ENCODE measurements at regions not wholly inside any gene's neighbourhood (a gene's known extent, or its start where the extent isn't known, plus 50 kb on each side); places are given as distances from the start of the nearest gene placed in this dataset.

- TF ChIP-seq, protein P1, sequence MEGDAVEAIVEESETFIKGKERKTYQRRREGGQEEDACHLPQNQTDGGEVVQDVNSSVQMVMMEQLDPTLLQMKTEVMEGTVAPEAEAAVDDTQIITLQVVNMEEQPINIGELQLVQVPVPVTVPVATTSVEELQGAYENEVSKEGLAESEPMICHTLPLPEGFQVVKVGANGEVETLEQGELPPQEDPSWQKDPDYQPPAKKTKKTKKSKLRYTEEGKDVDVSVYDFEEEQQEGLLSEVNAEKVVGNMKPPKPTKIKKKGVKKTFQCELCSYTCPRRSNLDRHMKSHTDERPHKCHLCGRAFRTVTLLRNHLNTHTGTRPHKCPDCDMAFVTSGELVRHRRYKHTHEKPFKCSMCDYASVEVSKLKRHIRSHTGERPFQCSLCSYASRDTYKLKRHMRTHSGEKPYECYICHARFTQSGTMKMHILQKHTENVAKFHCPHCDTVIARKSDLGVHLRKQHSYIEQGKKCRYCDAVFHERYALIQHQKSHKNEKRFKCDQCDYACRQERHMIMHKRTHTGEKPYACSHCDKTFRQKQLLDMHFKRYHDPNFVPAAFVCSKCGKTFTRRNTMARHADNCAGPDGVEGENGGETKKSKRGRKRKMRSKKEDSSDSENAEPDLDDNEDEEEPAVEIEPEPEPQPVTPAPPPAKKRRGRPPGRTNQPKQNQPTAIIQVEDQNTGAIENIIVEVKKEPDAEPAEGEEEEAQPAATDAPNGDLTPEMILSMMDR (IDR thresholded peaks at IDR 0.05), result no peak
- no peak for TF ChIP-seq POLR2A (IDR thresholded peaks at IDR 0.05)
Observed at GRCh38 chr1:87833166-87833565, 504.5 kb downstream of the LMO4 start.

Measured in testis (tissue), 2 donors.